ENCODE measurements at regions not wholly inside any gene's neighbourhood (a gene's known extent, or its start where the extent isn't known, plus 50 kb on each side); places are given as distances from the start of the nearest gene placed in this dataset.

DNA sequence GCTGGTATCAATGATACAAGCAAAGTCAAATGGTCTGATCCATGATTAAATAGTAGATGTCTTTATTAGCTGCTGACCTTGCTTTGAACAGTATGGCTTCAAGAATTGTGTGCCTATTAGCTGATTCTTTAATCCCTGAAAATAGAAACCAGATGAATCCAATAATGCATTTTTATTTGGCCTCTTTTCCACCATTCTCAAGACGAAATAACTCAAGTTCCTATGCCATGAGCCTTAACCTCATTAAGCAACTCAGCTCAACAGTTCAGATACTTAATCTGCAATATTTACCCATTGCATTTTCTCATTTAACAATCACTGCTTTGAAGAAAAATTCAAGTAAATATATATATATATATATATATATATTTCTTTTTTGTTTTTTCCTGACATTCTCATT, 588.6 kb upstream of the MEF2C start:
- no peak overlapping the region for H3K4me3 ChIP-seq
- H3K4me1 ChIP-seq = no peaks in the 10 kb centered on the region
- H3K27me3 ChIP-seq = no peaks in the 10 kb centered on the region
- intact Hi-C loops (cut with DNase I; ENCODE audit: low total_unique reads) = no loop called here
- DNase-seq = no peak
- no peak overlapping the region for H3K27ac ChIP-seq
- TF ChIP-seq EP300 (IDR thresholded peaks at IDR 0.05) (no peak), POLR2AphosphoS5 (IDR thresholded peaks at IDR 0.05) (no peak), POLR2A (IDR thresholded peaks at IDR 0.05) (no peak)
- TF ChIP-seq, protein P1, sequence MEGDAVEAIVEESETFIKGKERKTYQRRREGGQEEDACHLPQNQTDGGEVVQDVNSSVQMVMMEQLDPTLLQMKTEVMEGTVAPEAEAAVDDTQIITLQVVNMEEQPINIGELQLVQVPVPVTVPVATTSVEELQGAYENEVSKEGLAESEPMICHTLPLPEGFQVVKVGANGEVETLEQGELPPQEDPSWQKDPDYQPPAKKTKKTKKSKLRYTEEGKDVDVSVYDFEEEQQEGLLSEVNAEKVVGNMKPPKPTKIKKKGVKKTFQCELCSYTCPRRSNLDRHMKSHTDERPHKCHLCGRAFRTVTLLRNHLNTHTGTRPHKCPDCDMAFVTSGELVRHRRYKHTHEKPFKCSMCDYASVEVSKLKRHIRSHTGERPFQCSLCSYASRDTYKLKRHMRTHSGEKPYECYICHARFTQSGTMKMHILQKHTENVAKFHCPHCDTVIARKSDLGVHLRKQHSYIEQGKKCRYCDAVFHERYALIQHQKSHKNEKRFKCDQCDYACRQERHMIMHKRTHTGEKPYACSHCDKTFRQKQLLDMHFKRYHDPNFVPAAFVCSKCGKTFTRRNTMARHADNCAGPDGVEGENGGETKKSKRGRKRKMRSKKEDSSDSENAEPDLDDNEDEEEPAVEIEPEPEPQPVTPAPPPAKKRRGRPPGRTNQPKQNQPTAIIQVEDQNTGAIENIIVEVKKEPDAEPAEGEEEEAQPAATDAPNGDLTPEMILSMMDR (IDR thresholded peaks at IDR 0.05) = no peak
- no peaks in the 10 kb centered on the region for H3K36me3 ChIP-seq
- WGBS, 5 donors = 38 to 60% (median 57%) methylated on average over 1 of the region's 1 CpG
- H3K9me3 ChIP-seq = no peaks in the 10 kb centered on the region

DNA sequence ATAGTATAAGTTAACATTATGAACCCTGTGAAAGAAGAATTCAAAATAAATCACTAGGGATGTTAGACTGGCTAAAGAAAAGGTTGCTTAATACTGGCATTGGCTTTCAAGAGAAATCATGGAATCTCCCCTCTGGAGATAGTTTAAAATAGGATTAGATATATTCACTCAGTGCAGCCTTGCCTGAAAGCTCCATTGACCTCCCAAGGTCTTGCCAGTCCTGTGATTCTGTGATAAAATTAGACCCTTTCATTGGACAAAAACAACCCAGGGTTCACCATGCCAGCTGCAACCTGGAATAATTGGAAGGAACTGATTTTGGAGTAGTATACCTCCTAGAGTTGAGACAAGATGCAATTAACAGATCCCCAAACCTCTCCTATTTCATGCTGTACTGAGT, 588.1 kb upstream of the MEF2C start:
- H3K4me1 ChIP-seq = no peaks in the 10 kb centered on the region
- no peak for DNase-seq
- no peak overlapping the region for H3K4me3 ChIP-seq
- no peaks in the 10 kb centered on the region for H3K27me3 ChIP-seq
- no peaks in the 10 kb centered on the region for H3K9me3 ChIP-seq
- H3K27ac ChIP-seq = no peak overlapping the region
- no peaks in the 10 kb centered on the region for H3K36me3 ChIP-seq
- intact Hi-C loops (cut with DNase I; ENCODE audit: low total_unique reads) = no loop called here
- TF ChIP-seq POLR2A (IDR thresholded peaks at IDR 0.05) = no peak
- TF ChIP-seq EP300 (IDR thresholded peaks at IDR 0.05) = no peak
- TF ChIP-seq, protein P1 (IDR thresholded peaks at IDR 0.05) = no peak
- TF ChIP-seq POLR2AphosphoS5 (IDR thresholded peaks at IDR 0.05) = no peak

DNA sequence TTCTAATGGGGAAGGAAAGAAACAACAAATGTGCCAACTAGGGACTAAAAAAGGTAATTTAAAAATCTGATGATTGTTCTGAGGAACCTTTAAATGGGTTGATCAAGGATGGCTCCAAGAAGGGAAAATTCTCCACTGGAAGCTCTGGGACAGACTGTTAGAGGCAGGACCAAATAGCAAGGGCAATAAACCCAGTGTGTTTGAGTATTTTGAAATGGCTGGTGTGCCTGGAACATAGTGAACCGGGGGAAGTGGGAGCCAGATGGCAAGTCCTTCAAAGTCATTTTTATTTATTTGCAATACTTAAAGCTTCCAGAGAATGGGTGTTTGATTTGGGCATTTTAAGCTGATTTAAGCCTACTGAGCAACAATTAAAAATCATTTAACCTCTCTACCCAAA, 587.7 kb upstream of the MEF2C start:
- H3K27ac ChIP-seq = no peak overlapping the region
- no peak for DNase-seq
- no peak overlapping the region for H3K4me3 ChIP-seq
- WGBS, 5 donors = 40 to 87% (median 56%) methylated on average over 1 of the region's 1 CpG
- intact Hi-C loops (cut with DNase I; ENCODE audit: low total_unique reads) = no loop called here
- no peaks in the 10 kb centered on the region for H3K9me3 ChIP-seq
- H3K36me3 ChIP-seq = no peaks in the 10 kb centered on the region
- no peaks in the 10 kb centered on the region for H3K4me1 ChIP-seq
- TF ChIP-seq, protein P1 (IDR thresholded peaks at IDR 0.05) = no peak
- TF ChIP-seq POLR2A (IDR thresholded peaks at IDR 0.05) = no peak
- TF ChIP-seq POLR2AphosphoS5 (IDR thresholded peaks at IDR 0.05) = no peak
- TF ChIP-seq EP300 (IDR thresholded peaks at IDR 0.05) = no peak
- no peaks in the 10 kb centered on the region for H3K27me3 ChIP-seq

DNA sequence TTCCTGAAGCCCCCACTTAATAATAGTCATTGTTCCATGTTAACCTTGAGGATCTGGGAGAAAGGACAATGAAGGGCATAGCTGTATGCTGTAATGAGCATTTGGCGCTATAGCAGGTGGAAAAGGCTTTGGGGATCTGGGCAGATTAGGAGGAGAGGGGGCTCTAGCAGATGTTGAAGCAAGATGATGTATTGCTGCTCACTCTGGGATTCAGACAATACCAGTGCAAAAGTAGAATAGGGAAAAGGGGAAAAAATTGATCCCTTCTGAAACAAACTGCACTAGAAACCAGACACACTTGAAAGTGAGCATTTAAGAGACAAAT, 575.3 kb upstream of the MEF2C start:
- TF ChIP-seq EP300 (IDR thresholded peaks at IDR 0.05) (no peak), POLR2AphosphoS5 (IDR thresholded peaks at IDR 0.05) (no peak), POLR2A (IDR thresholded peaks at IDR 0.05) (no peak)
- TF ChIP-seq, protein P1 (IDR thresholded peaks at IDR 0.05) = no peak
- Histone ChIP-seq H3K4me3 (no peak overlapping the region), H3K4me1 (peaks cover 0 to 5% (median 0%) of the 10 kb centered on the region in 4 donors), H3K9me3 (no peaks in the 10 kb centered on the region), H3K36me3 (no peaks in the 10 kb centered on the region), H3K27ac (no peak overlapping the region), H3K27me3 (no peaks in the 10 kb centered on the region)
- intact Hi-C loops (cut with DNase I; ENCODE audit: low total_unique reads) = no loop called here
- no peak for DNase-seq
- WGBS, 5 donors = 77 to 91% (median 88%) methylated on average over 1 of the region's 1 CpG

All from stomach (tissue), 8 donors.